Colon (tissue), 2 donors: ENCODE measurements at regions not wholly inside any gene's neighbourhood (a gene's known extent, or its start where the extent isn't known, plus 50 kb on each side); places are given as distances from the start of the nearest gene placed in this dataset.
"Not testable (repeated sequence)": the region's sequence is repeated elsewhere in the genome, so short reads cannot be mapped to it uniquely, and the experiment has no call there.

Experiments used
- FAIRE-seq: peaks from 2 replicates; lab custom pipeline; 2012; peaks lifted over from hg19 to GRCh38; lab: Jason Lieb, UNC
- donor health status: control.
- donor health status: control.

DNA sequence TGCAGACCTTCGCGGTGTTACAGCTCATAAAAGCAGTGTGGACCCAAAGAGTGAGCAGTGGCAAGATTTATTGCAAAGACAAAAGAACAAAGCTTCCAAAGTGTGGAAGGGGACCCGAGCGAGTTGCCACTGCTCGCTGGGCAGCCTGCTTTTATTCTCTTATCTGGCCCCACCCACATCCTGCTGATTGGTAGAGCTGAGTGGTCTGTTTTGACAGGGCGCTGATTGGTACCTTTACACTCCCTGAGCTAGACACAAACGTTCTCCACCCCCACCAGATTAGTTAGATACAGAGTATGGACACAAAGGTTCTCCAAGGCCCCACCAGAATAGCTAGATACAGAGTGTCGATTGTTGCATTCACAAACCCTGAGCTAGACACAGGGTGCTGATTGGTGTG is 156.2 kb upstream of the GIMD1 start:
- not testable (repeated sequence) for FAIRE-seq

DNA sequence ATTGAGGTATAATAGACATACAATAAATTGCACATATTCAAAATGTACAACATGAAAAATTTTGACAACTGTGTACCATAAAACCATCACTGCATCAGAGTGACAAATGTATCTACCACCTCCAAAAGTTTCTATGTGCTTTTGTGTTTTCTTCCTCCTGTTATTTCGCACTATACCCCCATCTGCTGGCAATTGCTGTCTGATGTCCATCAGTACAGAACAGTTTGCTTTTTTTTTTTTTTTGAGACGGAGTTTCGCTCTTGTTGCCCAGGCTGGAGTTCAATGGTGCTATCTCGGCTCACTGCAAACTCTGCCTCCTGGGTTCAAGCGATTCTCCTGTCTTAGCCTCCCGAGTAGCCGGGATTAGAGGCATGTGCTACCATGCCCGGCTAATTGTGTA is 154.3 kb upstream of the GIMD1 start:
- FAIRE-seq = no peak

DNA sequence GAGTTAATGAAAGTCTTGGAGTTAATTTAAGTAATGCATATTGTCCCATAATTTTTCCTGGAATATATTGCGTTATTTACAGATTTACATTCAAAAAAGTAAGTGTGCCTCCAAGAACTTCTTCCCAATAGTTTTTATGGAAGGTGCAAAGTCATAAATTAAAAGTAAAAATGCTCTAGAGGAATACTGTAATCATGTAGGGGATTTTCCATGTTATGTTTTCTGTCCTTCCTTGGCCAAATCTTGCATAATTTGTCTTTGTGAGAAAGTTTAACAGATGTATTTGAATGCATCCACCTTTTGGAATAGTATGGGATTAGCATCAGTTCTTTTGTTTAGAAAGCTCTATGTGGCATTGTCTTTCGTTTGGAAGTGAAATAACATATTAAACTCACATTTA is 144.1 kb upstream of the GIMD1 start:
- no peak for FAIRE-seq

DNA sequence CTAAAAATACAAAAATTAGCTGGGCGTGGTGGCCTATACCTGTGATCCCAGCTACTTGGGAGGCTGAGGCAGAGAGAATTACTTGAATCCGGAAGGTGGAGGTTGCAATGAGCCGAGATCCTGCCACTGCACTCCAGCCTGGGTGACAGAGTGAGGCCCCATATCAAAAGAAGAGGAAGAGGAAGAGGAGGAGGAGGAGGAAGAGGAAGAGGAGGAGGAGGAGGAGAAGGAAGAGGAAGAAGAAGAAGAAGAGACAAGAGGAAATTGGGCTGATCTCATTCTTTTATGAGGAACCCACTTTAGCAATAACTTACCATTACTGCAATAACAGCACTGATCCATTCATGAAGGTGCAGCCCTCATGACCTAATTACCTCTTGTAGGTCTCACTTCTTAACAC is 138.9 kb upstream of the GIMD1 start:
- no peak for FAIRE-seq

DNA sequence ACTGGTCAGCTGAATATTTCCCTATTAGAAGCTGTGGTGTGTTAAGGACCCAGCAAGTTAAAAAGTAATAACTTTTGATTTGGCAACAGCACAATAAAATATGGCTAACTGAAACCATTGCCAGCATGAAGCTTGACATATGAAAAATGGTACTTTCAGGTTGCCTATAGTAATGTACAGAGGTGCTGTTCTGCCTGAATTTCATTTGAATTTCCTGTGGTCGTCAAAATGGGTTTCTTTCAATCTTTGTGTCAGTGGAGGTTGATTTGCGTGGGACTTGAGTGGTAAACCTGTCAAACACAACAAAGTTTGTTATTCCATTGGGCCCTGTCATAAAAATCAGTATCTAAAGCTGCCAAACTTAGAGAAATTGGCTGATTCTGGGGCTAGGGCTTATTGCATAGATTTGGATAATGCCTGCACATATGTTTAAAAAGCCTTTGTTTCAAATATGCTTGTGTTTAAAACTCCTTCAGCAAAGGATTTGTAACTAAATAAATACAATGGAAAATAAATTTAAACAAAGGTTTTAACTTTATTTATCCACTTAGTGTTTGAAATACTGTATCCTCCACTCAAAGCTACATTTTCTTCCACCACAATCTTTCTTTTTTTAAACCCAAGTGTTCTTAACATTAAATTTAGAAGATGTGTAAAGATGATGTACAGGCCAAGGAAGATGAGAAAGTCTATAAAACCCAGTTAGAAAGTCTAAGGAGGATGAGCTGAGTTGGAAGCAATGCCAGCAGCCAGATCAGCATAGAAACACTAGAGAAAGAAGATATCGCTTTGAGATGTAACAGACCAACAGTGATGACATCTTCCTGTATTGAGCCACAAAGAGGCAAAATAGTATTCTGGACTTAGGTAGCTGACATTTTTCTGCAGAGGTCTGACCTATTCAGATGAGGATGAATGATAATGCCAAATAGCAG is 134.8 kb upstream of the GIMD1 start:
- FAIRE-seq = no peak

DNA sequence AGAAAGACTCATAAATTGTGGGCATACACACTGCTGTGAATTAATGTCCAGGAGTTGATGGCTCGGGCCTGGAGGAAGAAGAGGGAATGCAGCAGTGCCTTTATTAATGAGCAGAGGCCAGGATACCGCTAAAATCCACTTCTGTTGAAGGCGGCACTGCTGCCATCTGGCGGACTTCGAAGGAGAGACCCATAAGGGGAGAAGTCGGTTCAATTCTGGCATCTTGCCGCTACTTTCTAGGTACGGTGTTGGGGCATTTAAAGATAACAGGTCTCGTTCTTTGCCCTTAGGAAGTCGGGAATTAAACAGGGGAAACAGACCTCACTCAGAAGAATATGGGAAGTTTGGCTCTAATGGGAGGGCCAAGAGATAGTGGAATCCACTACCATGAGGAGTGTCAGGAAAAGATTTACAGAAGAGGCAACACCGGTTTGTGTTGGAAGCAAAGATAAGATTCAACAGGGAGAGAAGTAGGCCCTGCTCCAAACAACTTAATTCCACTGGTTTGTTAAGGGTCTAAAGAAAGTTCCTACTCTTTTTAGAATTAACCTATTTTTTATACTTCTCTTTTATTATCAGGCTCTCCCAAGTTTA is 133.6 kb upstream of the GIMD1 start:
- FAIRE-seq = no peak

DNA sequence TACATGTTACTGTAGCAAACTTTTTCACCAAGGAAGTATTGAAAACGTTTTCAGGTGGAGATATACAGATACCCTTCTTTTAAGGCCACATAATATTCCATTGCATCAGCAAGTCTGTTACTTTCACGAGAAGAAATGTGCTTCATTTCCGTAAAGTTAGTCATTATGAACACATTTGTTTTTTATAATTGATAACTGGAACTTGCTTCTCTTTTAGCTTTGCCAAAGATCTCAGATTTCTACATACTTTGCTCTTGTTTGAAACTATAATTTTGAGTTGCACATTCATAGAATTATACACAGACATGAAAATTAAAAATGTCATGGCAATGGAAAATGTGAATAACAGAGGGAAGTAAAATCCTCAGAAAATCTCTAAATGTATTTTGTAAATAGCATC is 128.7 kb upstream of the GIMD1 start:
- no peak for FAIRE-seq

DNA sequence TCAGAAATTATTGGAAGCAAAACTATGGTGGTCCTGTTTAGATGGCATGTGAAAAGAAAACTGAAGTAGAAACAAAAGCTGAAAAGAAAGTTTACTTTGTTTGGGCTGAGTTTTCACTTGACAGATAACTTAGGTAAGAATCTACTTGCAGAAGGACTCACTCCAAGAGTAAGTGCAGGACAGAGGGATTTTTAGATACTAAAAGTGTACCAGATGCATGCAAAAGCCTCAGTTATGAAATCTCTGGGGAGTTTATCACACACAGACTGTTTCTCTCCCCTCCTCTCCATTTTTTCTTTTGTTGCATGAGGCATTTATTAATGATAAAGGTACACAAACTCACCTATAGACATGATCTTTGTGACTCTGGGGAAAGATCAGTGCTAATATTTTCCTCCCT is 127.5 kb upstream of the GIMD1 start:
- no peak for FAIRE-seq

DNA sequence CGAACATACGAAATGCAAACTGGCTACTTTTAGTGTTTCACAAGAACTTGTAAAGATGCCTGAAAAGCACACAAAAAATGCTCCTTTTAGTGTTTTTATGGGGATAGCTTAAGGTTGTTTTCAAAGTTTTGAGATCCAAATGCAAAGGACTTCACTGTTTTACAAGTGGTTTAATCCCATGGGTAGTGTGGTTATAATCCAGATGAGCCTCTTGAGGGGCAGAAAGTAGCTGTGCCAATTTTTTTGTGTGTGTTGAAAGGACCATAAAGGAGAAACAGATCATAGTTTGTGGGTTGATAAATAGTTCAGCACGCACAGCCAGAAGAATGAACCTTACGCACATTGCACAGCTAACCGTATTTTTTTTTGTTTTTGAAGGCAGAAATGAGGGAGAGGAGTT is 126.9 kb upstream of the GIMD1 start:
- no peak for FAIRE-seq

DNA sequence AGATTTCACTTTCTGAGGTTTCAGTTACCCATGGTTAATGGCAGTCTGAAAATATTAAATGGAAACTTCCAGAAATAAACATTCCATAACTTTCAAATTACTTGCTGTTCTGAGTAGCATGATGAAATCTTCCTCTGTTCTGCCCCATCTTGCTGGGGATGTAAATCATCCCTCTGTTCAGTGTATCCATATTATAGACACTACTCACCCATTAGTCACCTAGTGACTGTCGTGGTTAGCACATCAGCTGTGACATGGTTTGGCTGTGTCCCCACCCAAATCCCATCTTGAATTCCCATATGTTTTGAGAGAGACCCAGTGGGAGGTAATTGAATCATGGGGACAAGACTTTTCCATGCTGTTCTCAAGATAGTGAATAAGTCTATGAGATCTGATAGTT is 125.5 kb upstream of the GIMD1 start:
- FAIRE-seq = no peak

DNA sequence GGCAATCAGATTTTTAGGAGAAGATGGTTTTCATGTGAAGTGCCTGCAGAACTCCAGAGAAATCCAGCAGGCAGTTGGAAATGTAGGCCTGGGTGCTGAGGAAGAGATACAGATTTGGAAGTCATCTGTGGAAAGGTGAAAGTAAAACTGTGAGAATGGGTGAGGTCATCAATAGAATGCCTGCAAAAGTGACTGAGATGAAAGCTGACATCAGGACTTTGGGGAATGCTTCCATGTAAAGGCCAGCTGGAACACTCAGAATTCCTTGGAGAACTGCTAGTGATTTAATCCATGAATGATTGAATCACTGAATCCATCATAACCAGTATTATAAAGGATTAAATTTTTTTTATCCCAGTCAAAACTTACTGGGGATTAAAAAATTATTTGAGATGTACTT is 124.5 kb upstream of the GIMD1 start:
- no peak for FAIRE-seq

DNA sequence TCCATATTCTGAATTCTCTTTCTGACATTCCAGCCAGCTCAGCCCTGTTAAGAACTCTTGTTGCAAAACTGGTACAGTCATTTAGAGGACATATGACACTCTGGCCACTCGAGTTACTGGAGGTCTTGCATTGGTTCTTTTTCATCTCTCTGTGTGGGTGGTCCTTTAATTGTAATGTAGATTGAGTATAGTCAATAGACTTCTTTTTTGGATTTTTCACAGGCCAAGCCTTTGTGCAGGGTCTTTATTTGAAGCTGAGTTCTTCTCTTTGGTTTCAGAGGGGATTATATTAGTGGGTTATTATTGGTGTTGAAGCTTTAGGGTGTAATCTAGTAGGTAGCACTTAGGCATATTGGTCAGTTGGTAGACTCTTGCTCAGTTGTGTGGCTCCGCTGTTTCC is 118.0 kb upstream of the GIMD1 start:
- FAIRE-seq = no peak

DNA sequence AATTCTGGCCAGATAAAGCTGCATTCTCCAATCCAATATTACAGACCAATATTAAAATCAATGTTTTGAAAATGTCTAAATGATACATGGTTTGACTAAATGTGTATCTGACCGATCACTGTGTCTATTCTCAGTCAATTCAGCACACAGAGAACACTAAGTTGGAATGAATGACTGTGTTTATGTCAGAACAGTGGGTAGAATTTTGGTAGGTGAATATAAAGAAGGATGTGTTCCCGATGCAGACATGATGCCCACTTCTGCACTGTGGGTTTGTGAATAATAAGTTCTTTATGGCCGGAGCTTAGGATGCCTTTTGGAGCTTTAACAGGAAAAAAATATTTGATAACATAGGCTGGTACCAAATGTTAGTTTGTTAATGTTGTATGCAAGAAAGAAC is 113.2 kb upstream of the GIMD1 start:
- FAIRE-seq = no peak

DNA sequence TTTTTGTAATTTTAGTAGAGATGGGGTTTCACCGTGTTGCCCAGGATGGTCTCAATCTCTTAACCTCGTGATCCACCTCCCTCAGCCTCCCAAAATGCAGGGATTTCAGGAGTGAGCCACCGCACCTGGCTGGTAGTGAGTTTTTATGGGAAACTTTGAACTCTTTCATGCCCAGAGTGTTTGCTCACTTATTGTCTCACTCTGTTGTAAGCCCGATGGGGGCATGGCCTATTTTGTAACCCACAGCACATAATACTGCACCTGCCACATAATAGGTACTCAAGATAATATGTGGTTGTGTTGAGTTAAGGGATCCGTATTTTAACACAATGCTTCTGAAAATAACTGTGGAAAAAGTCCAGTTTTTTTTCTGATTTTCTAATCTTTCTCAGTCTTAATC is 109.6 kb upstream of the GIMD1 start:
- FAIRE-seq = no peak

DNA sequence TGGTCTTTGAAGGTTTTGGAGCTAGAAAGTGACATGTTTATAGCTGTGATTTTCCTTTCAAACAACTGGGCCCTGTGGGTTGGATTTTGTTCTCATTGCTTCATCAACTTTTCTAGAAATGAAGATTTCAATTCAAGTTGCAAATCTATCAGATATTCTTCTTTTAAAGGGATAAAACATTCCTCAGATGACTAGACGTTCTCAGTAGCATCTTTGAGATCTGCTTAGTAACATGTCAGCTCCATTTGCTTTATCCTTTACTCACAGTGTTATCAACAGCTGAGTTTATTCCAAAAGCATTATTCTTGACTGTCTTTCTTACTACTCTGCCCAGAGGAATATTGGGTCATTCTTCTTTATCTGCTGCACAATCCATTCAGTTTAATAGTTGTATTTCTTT is 108.2 kb upstream of the GIMD1 start:
- no peak for FAIRE-seq

DNA sequence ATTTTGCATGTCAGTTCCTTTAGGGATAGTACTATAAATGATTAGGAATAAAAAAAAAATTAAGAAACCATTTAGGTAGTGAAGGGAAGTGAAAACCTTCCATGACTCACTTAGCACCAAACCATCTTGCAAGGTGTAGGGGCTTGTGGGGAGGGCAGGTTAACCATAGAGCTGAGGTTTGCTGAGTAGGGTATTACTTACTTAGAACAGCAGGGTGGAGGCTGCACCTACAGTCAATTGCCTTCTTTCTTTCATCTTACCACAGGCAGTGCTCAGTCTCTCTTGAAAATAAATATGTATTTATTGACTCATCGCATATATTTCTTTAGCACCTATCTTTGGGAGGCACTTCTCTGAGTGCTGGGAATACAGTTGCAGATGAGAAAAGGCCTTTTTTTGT is 104.9 kb upstream of the GIMD1 start:
- no peak for FAIRE-seq

DNA sequence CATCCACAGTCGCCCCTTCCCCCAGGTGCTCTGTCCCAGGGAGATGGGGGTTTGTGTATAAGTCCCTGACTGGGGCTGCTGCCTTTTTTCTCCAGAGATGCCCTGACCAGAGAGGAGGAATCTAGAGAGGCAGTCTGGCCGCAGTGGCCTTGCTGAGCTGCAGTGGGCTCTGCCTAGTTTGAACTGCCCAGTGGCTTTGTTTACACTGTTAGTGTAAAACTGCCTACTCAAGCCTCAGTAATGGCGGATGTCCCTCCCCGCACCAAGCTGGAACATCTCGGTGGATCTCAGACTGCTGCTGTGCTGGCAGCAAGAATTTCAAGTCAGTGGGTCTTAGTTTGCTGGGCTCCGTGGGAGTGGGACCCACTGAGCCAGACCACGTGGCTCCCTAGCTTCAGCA is 102.6 kb upstream of the GIMD1 start:
- no peak for FAIRE-seq

DNA sequence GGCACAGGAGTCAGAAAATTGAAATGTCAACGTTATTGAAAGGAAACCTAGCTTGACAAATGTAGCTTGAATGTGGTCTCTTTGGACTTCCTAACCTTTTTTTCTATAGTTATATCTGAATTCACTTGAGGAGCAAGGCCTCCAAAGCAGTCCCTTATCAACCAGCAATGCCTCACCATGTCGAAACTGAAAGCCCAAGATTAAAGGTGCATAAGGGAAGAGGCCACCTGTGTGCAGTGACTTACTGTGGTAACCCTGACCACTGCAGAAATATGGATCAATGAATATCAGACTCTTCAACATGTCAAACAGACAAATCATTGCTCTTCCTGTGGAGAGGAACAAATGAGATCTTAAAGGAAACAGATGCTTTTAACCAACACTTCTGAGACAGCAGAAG is 95.0 kb upstream of the GIMD1 start:
- FAIRE-seq = no peak

DNA sequence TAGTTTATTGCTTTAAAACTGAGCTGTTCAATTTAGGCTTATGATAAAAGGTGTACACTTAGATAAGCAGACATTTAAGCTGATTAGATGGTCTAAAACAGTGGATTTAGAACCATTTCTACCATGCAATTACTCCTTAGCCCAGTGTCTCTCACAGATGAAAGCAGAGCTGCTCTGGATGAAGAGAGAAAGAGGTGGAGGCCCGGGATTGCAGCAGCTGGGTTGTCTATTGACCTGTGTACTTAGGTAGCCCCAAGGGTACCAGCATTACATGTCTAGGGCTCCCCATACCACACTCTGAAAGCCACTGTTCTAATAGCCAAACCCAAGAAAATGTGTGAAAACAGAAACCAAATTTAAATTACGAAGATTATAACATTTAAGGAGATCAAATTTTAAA is 86.0 kb upstream of the GIMD1 start:
- no peak for FAIRE-seq

DNA sequence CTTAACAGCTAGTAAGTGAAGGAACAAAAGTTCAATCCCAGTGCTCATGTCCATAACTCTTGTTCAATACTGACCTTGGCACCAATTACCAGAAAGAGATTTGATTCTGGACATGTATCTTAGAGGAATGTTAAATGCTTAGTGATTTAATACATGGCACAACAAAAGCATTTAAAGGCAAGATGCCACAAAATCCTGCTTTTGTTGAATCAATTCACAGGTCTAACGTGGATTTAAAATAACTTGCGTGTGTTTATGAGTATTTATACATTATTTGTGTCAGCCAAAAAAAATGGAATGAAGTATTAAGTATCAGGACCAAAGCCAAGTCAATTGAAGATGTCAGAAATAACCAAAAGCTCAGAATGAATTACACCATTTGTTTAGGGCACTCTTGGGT is 85.4 kb upstream of the GIMD1 start:
- FAIRE-seq = no peak

DNA sequence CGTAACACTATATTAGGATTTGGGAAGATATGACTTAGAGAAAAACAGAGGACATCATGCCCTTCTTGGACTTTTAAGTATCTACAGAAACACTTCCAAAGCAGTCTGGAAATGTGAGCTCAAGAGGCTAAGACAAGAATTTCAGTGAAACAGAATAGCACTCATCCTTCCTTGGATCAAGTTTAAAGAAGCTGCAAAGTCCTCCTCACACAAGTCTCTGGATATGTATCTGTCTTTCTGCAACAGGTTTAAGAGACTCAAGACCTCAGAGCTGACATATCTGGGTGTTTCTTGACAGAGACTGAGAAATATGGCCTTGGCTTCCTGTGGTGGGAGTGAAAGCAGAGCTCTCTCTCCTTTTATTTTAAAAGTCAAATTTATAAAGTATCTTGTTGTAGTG is 82.5 kb upstream of the GIMD1 start:
- no peak for FAIRE-seq

DNA sequence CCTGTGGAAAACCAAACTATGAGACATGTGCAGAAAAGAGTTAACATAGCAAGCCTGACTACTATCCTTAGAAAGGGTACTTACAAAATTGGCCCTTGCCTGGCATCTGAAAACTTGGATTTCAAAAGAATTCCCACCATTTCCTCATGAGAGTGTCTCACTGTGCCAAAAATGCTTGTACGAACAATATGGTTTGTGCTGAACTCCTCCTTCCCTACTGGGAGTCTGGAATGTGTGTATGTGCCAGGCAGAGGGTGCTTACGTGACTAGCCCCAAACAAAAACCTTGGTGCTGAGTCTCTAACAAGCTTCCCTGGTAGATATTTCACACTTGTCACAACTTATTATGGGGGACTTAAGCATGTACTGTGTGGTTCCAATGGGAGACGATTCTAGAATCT is 81.7 kb upstream of the GIMD1 start:
- FAIRE-seq = no peak

DNA sequence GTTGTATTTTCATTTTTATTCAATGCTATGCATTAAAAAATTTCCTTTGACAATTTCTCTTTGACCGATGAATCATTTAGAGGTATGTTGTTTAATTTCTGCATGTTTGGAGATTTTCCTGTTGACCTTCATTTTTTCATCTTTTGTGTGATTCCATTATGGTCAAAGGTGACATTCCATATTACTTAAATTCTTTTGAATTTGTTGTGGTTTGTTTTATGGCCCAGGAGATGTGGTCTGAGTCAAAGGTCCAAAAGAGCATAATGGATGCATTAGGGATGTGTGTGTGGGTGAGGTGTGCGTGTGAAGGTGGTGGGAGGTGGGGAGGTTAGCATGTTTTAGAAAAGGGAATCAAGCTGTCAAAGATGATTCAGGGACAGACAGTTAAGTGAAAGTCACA is 76.0 kb upstream of the GIMD1 start:
- no peak for FAIRE-seq

DNA sequence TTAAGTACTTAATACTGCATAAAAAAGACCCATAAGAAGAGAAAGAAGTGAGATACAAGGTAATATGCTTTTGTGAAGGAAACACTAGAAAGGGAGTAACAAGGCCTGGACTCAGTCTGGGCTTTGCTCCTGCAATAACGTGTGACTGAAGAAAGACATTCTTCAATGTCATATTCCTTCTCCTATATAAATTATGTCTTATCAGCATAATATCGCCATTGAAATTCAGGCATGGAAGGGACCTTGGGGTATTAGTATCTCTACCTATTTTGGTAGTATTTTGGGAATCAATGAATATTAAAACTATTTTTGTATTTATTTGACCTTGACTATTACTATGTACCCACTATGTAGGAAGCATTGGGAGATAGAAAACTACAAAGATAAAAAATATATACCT is 62.2 kb upstream of the GIMD1 start:
- no peak for FAIRE-seq
